Uterus (tissue), 2 donors: ENCODE measurements at regions not wholly inside any gene's neighbourhood (a gene's known extent, or its start where the extent isn't known, plus 50 kb on each side); places are given as distances from the start of the nearest gene placed in this dataset.

ENCODE experiments used
- POLR2A ChIP-seq, 2 donors: fragments of 450-650 bp; IDR thresholded peaks; one replicate each; pipeline ENCODE4 v1.6.1; 2016; ENCODE audit warnings: antibody characterized with exemption in 2 of 2, mild to moderate bottlenecking in 1 of 2, moderate library complexity in 1 of 2
- TF ChIP-seq, protein P1 (sequence below), 4 experiments: fragments of 200-600 bp in 2 of 4; fragments of 450-650 bp in 2 of 4; sonication (generic) in 2 of 4; IDR thresholded peaks; one replicate each; pipeline ENCODE4 v1.5.1; 2016 to 2019; ENCODE audit warnings: antibody characterized with exemption in 4 of 4, mild to moderate bottlenecking in 2 of 4, moderate library complexity in 1 of 4

DNA sequence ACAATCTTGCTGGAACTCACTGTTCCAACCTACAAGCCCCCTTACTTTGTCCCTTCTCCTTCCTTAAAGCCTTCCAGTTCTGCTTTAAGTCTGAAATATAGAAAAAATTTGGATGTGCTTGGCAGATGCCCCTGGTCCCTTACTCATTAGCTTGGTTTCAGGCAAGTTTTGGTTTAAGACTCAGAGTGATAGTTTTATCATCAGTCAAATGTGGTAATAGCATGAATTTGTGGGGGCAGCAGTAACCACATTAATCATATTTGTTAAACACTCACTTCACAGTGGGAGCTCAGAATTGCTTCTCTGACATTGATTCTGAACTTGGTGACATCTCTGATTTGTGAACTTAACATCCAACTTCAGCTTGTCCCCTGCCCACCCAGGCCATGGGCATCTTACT, 58.3 kb upstream of the ALDH1A3 start:
- TF ChIP-seq, protein P1, sequence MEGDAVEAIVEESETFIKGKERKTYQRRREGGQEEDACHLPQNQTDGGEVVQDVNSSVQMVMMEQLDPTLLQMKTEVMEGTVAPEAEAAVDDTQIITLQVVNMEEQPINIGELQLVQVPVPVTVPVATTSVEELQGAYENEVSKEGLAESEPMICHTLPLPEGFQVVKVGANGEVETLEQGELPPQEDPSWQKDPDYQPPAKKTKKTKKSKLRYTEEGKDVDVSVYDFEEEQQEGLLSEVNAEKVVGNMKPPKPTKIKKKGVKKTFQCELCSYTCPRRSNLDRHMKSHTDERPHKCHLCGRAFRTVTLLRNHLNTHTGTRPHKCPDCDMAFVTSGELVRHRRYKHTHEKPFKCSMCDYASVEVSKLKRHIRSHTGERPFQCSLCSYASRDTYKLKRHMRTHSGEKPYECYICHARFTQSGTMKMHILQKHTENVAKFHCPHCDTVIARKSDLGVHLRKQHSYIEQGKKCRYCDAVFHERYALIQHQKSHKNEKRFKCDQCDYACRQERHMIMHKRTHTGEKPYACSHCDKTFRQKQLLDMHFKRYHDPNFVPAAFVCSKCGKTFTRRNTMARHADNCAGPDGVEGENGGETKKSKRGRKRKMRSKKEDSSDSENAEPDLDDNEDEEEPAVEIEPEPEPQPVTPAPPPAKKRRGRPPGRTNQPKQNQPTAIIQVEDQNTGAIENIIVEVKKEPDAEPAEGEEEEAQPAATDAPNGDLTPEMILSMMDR (IDR thresholded peaks at IDR 0.05): no peak
- no peak for TF ChIP-seq POLR2A (IDR thresholded peaks at IDR 0.05)
